GM21528 (cell line): ENCODE measurements at regions not wholly inside any gene's neighbourhood (a gene's known extent, or its start where the extent isn't known, plus 50 kb on each side); places are given as distances from the start of the nearest gene placed in this dataset.

Experiments used
- ATAC-seq: cut with Tn5 transposase; IDR thresholded peaks from one replicate; pipeline ENCODE4 v1.9.1; 2021; ENCODE audit warnings: mild to moderate bottlenecking, moderate library complexity; ENCODE audit not compliant: unreplicated experiment, low FRiP score

DNA sequence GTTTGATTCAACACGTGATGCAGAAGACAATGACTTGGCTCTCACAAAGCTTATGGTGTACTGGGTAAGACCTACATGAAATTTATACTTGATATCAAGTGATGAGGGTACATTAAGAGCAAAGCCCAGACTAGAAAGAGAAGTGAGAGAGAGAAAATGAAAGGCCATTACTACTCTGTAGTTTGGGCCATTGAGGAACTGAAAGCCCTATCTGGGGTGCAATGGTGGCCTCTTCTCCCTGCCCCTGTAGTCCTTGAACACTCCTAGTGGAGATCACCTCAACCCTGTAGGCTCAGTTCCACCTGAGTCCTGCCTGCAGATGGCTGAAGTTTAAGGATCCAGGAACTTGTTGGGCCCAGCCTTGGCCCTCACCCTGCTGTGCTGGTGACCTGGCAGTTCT lies 569.8 kb upstream of the MEX3C start:
- ATAC-seq: no peak

DNA sequence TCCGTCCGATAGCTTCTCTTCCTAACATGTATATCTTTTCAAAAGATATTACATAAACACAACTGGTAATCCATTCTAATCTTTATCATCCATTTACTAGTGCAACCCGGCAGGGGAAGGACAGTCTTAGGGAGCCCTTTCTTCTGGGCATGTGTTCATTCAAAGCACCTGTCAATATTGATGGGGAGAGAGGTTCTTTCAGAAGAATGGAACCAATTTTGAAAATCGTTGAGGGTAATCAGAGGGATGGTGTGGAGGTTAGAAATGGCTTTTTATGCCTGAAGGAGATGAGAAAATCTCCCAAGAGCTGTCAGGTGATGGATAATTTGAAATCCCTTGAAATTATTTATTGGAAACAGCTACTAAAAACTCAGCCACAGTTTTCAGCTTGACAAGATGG lies 561.9 kb upstream of the DCC start:
- no peak for ATAC-seq

DNA sequence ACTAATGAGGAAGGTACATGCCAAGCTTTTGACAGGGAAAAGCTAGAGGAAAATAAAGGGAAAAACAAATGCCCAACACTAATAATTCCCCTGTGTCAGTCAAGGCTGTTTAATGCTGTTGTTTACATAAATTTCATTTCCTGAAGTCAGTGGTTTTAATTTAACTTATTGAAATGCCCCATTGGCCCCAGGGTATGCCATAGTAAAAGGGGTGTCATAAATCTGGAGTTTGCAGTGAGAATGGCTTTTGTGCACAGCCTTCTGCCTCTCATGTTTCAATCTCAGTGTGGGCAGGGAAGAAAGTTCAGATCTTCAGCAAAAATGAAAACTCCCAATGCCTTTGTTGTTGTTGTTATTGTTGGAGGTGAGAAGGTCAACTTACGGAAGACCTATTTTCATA lies 550.1 kb upstream of the DCC start:
- no peak for ATAC-seq

DNA sequence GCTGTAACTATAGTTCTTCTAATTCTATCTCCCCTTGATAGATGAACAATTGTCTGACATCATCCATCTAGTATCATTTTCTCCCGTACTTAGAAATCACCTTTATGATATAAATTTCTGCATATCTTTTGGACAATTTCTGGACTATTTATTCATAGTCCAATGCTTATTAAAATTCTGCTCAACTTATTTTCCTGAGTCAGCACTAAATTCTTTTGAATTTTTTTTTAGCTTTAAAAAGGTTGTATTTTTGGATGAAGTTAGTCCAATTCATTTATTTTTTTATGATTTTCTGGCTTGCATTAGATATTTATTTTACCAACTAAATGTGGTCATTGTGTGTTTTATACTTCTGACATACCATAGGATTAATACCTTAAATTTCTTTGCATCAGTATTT lies 538.5 kb upstream of the DCC start:
- no peak for ATAC-seq

DNA sequence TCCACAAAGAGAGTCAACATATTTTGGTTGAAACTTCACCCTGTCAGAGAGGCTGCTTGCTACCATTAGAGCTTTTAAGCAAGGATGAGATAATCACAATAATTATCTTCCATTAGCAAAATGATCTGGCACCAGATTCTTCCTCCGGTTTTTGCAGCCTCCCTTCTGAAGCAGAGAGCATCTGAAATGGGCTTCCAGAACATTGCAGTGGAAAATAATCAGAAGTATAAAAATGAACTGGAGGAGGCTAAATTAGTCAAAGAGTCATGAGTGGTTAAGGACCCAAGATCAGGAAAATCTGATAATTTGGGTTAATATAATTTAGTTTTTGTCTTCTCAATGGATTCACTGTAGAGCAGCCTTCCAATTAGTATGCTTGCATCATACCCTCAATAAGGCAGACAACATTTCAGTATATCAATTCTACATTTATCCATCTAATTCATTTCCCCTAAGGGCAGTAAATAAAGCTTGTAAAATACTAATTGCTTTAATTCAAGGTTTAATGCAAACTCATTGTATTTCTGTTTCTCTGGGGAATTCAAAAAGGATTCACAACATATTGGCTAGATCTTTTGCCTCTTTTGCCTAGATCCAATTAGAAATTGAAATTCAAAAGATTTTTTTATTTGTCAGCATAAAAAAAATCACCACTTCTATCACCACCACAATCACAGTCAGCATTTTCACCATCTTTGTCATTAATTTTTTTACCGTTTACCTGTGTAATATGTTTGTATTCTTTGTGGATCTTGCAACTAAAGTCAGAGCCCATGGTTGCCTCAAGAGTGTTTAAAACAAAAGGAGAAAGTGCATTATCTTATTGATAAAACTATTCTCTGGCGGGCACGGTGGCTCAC lies 537.2 kb upstream of the DCC start:
- ATAC-seq: no peak

DNA sequence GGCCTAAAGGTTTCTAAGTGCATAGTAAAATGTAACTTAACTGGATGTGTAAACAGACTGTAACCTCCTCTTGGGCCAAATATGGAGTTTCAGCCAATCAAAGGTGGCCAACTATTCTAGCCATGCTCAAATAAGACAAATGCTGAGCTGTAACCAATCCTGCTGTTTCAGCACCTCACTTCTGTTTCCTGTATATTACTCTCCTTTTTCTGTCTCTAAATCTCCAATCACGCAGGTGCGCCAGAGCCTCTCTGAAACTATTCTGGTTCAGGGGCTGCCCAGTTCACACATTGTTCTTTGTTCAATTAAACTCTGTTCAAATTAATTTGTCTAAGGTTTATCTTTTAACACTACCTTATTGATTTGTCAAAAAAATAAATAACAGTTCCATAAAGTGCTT lies 532.7 kb upstream of the DCC start:
- no peak for ATAC-seq

DNA sequence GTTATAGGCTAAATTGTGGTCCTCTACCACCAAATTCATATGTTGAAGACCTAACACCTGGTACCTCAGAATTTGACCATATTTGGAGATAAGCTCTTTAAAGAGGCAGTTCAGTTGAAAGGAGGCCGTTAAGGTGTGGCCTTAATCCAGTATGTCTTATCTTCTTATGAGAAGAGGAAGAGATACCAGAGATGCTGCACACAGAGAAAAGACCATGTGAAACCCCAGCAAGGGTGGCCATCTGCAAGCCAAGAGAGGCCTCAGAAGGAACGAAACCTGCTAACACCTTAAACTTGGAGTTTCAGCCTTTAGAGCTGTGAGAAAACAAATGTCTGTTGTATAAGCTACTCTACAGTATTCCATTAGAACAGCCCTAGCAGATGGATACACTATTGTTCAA lies 528.1 kb upstream of the DCC start:
- ATAC-seq: no peak

DNA sequence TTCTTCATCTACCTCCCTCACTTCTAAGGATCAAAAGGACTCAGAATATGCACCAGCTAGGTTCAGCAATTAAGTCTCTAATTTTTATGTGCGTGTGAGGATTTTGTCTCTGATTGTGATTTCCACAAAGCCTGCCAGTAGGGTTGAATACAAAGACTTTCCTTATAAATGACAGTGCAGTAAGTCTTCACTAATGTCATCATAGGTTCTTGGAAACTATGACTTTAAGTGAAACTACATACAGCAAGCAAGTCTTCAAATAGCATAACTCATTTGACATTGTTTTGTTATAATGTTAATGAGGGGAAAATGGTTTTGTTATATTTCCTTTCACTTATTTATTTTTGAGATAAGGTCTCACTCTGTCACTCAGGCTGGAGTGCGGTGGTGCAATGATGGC lies 526.3 kb upstream of the DCC start:
- ATAC-seq: no peak

DNA sequence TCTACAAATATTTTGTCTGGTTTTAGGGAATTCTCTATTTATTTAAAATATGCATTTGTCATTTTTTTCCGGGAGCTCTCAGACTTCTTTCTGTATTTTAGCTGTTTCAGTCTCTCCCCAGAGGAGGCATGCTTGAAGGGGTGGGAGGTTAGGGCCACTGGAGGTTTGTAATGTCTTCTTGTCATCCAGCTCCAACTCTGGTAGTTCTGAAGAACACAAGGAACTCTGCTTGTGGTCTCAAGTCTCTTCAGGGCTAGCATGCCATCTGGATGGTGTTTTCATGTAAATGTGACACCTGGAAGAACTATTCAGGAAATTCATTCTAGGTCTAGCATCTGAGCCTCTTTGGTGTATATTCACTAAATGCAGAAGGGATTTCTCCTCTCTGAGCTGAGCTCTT lies 518.4 kb upstream of the DCC start:
- ATAC-seq: no peak

DNA sequence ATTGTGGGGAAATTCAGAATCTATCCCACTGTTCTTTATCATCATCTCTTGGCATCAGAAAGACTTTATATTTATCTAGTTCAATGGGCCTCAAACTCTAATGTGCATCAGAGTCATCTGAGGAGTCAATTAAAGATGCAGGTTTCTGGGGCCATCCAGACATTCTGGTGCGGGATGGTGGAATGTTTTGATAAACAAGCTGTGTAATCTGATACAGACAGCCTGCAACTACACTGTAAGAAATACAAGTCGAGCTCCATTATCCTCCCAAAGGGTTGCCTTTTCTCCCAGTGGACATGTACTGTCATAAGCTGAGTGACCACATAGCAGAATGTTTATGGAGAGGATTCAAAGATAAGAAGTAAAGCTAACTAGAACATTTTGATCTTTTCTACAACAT lies 515.3 kb upstream of the DCC start:
- no peak for ATAC-seq

DNA sequence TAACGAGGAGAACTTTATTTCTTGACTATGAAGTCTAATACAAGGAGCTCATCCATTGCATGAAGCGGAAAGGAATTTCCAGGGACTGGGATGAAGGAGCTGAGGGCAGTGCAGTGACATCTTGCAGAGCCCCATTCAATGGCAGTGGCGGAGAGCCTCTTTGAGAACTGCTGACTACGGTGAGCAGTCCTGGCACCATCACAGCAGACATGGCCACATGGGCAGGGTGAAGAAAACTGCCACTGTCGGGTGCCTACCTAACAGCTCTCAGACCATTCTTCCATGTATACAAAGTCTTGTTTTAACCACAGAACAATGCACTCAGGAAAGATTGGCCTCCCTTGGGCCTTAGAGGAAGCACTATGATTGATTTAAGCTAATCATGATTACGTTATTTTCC lies 506.1 kb upstream of the DCC start:
- no peak for ATAC-seq

DNA sequence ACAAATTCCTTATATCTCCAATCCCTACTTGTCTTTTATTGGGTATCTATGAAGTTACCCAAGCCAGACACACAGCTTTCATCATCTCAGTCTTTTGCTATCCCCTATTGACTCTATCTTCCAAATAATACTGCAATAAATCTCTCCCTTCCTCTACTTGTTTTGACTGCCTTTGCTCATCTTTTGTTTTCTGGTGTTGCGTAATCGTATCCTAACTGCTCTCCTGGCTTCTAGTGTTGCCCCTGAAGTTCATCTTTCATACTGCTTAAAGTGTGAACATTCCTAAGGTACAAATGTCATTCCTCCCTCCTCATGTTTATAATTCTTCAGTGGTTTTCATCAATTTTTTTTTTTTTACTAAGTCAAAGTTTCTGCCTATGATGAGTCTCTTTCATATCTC lies 491.3 kb upstream of the DCC start:
- ATAC-seq: no peak

DNA sequence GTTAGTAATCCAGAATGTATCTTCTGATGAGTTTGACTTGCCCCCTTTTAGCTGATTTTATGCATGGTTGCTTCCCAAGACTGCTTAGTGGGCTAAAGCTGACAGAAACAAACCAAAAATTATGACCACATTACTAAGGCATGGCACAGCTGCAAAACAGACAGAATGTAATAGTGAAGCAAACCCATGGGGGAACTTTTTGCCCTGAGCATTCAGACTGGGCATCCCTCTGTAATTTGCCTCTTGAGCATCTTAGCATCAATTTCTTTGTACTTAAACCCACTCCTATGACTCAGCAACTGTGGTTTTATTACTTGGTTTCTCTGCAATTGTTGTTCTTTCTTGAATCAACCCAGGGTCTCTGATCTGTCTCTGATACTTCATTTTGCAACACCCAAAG lies 487.3 kb upstream of the DCC start:
- no peak for ATAC-seq

DNA sequence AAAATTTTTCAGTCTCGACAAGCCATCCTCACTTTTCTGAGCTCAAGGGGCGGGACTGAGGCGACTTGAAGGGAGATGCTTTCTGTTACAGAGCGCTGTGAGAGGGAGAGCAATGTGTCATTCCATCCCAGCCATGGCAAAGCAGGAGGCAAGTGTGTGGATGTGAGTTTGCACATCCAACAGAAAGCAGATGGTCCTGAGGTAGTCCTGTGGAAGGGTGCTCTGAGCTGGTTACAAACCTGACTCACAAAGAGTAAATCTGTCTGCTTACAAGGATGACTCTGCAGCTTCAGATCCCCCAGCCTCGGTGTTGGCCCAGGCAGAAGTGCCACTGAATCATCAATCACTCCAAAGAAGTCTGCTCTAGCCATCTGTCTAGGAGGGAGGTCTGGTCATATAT lies 482.0 kb upstream of the DCC start:
- no peak for ATAC-seq

DNA sequence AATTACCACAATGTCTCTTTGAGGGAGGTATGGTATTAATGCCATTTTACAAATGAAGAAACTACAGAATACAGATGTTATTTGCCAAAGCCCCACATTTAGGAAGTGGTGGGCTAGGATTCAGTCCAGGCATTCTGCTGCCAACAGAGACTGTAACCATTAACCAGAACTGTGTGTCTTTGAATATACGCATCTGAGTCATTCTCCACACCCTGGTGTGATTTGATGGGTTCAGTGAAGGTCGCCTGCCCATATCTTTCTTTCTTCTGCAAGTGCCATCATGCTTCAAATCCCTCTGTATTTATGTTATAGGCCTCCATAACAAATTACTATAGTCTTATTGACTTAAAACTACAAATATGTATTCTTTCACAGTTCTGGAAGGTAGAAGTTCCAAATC lies 479.0 kb upstream of the DCC start:
- no peak for ATAC-seq

DNA sequence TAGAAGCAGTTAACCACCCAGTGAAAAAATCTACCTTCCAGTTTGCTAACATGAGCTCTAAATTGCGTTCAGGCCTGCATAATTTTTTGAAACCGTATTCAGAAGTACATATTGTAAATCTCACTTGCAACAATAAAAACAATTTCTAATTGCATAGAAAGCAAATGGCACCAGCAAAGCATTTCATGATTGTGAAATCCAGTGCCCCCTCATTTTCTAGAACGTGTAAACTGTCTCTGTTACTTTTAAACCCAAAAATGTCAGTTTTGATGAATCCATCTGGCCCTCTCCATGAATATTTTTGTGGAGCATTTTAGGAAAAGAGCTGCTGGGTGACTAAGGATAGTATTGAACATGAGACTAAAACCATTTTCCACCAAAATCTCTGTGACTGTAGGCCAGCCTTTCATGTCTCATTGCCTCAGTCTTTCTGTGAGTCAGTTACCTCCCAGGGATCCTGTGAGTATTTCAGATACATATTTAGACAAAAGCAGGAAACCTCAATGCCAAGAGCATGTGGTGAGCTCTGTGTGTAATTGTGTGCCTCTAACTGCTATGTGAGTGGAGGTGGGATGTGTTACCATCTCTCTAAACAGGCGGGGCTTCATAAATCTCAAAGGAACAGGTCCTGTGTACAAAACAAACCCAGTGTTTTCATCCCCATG lies 477.8 kb upstream of the DCC start:
- ATAC-seq: no peak

DNA sequence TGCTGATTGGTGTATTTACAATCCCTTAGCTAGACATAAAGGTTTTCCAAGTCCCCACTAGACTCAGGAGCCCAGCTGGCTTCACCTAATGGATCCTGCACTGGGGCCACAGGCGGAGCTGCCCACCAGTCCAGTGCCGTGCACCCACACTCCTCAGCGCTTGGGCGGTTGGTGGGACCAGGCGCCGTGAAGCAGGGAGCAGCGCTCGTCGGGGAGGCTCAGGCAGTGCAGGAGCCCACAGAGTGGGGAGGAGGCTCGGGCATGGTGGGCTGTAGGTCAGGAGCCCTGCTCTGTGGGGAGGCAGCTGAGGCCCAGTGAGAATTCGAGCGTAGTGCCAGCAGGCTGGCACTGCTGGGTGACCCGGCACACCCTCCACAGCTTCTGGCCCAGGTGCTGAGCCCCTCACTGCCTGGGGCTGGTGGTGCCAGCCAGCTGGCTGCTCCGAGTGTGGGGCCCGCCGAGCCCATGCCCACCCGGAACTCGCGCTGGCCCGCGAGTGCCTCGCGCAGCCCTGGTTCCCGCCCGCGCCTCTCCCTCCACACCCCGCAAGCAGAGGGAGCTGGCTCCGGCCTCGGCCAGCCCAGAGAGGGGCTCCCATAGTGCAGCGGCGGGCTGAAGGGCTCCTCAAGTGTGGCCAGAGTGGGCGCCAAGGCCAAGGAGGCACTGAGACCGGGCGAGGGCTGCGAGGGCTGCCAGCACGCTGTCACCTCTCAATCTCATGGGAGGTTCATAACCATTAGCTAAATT lies 475.6 kb upstream of the DCC start:
- no peak for ATAC-seq

DNA sequence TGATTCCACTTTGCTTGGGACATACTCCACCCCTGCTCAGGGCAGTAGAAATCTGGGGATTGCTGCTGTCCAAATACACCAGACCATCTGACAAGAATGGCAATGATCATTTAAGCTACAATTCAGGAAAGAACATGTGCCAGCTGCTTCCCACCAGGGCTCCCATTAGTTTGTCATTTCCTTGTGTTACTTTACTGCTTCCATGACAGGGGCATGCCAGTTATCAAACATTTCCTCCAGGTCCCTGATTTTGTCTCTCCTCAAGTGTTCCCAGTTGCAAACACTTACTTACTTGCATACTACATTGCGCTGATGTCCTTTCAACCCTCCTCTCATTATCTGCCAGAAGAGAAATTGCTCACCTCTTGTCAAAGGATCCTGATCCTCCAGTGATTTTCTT lies 474.5 kb upstream of the DCC start:
- no peak for ATAC-seq

DNA sequence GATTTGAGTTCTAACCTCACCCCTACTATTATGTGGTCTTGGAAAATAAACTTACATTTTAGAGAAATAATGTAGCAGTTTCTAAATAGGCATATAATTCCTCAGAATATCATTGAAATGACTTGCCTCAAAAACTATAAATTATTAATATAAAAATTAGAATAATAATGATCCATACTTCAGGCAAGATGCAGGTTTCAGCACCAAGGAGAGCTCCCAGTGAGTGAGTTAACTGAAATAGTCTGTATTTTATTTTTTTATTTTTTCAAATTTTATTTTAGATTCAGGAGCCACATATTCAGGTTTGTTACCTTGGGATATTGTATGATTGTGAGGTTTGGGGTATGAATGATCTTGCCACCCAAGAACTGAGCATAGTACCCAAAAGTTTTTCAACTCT lies 472.2 kb upstream of the DCC start:
- ATAC-seq: no peak

DNA sequence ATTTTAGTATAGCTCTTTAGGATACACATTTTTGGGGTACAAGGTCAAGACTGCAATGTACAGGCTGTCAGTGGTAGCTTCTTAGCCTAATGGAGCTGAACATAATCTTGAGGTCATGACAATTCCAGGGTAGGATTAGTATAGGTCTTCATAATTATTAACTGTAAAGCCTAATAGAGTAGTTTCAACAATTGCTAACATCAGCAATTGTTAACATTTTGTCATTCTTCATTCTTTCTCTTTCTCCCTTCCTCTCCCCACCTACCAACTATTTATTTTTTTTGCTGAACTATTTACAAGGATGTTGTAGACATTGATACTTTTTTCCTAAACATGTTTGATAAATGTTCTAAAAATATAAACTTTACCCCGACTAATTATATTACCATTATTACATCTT lies 461.3 kb upstream of the DCC start:
- no peak for ATAC-seq

DNA sequence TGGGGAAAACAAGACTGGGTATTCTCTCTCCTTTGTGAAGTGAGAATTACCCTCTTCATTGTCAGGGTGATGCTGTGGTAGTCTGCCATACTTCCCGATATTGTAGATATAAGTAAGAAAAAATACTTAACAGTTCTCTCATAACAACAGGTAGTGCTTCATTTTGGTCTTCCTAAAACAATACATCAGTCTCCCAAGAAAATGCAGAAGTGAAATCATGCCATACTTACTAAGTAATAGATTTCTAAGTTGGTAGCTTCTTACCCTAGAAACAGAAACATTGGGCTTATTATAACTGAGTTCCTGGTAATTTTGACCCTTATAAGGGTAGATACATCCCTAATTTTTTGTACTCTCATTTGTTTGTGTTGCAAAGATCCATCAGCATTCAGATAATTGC lies 460.7 kb upstream of the DCC start:
- ATAC-seq: no peak

DNA sequence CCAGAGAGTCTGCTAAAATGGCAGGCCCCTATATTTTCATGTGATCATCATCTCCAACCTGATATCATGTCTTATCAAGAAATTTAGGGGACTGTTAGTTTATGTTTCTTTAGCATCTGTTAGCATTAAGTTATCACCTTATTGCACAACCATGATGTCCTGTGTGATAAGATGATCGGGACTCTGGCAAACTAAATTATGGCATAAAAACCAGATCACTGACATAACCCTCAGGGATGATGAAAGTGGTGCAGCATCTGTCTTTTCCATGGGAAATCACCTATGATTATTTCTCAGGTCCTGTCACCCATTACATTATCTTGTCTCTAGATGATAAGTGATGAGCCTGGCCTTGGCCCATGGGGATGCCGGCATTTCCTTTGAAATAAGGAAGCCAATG lies 458.6 kb upstream of the DCC start:
- no peak for ATAC-seq
